AML-193 (cell line): ENCODE measurements at regions not wholly inside any gene's neighbourhood (a gene's known extent, or its start where the extent isn't known, plus 50 kb on each side); places are given as distances from the start of the nearest gene placed in this dataset.

Source experiments
- DNase-seq, 2 experiments: peaks; one replicate each; lab custom pipeline; 2025; lab: John Stamatoyannopoulos, UW

- no peak for DNase-seq
These were observed 69.9 kb upstream of the TUSC7 start for GRCh38 chr3:116639641-116640040.

- no peak for DNase-seq
These were observed 69.5 kb upstream of the TUSC7 start for GRCh38 chr3:116640109-116640508.

GRCh38 chr3:116643001-116643400 is 66.6 kb upstream of the TUSC7 start:
- no peak for DNase-seq

GRCh38 chr3:116647996-116648395 is 61.6 kb upstream of the TUSC7 start:
- DNase-seq = no peak
